IMR-90 (cell line): ENCODE measurements at regions not wholly inside any gene's neighbourhood (a gene's known extent, or its start where the extent isn't known, plus 50 kb on each side); places are given as distances from the start of the nearest gene placed in this dataset.

Experiments used
- BHLHE40 ChIP-seq: fragments of 150-350 bp; IDR thresholded peaks from 2 replicates; pipeline ENCODE4 v1.6.1; 2016; ENCODE audit warnings: mild to moderate bottlenecking, low read depth, low read length
- CEBPB ChIP-seq: IDR thresholded peaks from 2 replicates; pipeline ENCODE4 v1.6.1; 2012; ENCODE audit warnings: low read depth, low read length, improper control_type of control experiment
- CTCF ChIP-seq: conservative IDR thresholded peaks from 2 replicates; pipeline ENCODE4 v1.5.1; 2012; ENCODE audit warnings: mild to moderate bottlenecking, low read depth, low read length, improper control_type of control experiment
- ELK1 ChIP-seq: fragments of 150-350 bp; IDR thresholded peaks from 2 replicates; pipeline ENCODE4 v1.6.1; 2016; ENCODE audit warnings: low read depth, mild to moderate bottlenecking, low read length, moderate library complexity, borderline replicate concordance
- MAFK ChIP-seq: IDR thresholded peaks from 2 replicates; pipeline ENCODE4 v1.6.1; 2012; ENCODE audit warnings: low read depth, low read length, improper control_type of control experiment
- POLR2A ChIP-seq: IDR thresholded peaks from 2 replicates; pipeline ENCODE4 v1.6.1; 2012; ENCODE audit warnings: mild to moderate bottlenecking, low read depth, low read length
- SMC3 ChIP-seq: fragments of 150-350 bp; IDR thresholded peaks from 2 replicates; pipeline ENCODE4 v1.6.1; 2016; ENCODE audit warnings: low read depth, mild to moderate bottlenecking, antibody characterized with exemption, low read length, moderate library complexity

GRCh38 chr10:120371856-120372255 is 85.2 kb upstream of the PLPP4 start:
- no peak for TF ChIP-seq SMC3
- no peak for TF ChIP-seq CTCF
- TF ChIP-seq POLR2A: no peak
- no peak for TF ChIP-seq ELK1
- no peak for TF ChIP-seq CEBPB
- no peak for TF ChIP-seq MAFK
- no peak for TF ChIP-seq BHLHE40
